Amniotic epithelial cell (primary cell): ENCODE measurements at regions not wholly inside any gene's neighbourhood (a gene's known extent, or its start where the extent isn't known, plus 50 kb on each side); places are given as distances from the start of the nearest gene placed in this dataset.

Experiments
- DNase-seq: peaks from one replicate; pipeline ENCODE4 v3.0.0-alpha.2; 2010; ENCODE audit warnings: low read depth

DNA sequence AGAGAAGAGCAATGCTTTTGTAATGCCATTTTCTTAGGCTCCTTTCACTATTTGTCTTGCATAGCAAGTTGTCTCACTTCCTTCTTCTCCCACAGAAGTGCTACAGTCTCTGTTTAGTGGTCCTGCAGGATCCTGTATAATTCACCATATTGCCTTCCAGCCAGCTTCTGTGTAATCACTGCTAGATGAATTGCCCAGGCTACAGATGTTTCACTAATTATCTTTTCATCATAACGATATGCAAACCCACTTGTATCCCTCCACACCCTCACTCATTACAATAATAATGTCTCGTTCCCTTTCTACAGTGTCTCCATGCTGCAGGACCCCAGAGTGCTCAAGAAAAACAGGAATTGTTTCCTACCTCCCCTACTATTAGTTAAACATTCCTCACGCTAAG is 402.9 kb downstream of the TBL1XR1 start:
- no peak for DNase-seq

DNA sequence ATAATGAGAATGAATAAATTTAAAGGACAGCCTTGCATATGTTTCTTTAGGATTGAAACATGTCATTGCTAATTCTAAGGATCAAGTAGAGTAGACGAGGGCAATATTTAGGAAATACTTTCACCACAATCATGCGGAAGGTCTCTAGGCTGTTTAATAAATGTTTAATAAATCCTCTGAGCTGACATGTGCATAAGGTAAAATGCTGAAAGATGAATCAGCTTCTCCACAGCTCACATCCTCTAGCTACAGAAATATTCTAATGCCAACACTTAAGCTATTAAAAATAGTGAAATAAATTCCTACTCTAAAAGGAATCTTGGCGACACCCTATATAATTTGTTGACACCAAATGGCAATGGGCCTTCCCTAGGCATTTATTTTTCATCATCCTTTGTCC is 407.3 kb downstream of the TBL1XR1 start:
- no peak for DNase-seq

DNA sequence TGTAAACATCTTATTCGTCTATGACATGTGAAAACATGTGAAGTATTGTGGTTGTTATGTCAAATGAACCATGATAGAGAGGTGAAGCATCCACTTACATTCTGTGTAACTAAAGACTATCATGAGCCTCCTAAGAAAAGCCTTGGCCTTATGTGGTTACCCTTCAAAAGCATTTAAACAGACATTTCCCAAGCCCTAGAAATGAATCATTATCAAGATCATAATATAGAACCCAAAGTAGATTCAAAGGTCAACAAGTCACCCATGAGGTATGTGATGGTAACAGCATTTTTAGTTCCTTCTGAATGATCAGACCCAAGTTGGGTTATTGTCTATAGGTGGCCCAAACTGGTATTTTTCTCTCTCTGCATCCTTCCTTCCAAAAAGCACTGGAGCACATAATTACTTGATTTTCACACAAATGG is 408.0 kb downstream of the TBL1XR1 start:
- peak; percentile 6 for DNase-seq

DNA sequence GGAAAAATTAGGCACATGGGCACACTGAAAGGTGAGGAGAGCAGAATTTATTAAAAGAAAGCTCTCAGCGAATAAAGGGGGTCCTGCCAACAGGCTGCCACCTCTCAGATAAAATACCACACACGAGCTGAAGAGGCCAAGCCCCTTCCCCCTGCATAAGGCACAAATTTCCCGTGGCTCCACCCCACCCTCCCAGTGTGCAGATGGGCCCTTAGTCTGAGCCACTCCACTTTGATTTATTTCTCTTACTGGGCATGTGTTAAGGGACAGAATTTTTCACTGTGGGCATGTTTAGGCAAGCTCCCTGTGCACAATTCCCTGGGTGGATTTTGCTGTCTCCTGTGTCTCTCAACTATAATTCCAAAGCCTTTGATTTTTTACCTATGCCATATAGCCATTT is 409.8 kb downstream of the TBL1XR1 start:
- no peak for DNase-seq

DNA sequence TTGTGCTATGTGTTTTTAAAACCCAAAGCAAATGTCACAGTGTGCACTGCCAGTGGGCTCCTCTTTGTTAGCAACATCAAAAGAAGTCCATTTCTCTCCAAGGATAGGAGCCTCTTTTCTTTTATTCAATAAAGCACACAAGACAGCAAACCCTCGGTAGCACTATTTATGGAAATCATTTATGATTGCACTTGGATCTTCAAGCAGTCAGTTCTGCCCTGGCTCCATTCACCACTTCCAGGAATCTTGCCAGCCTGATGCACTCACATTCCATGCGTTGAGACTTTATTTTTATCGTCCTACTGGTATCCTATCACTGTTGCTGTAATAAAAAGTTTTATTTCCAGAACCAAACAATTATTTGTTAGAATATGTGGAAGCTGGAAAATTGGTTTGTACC is 412.1 kb downstream of the TBL1XR1 start:
- DNase-seq, result no peak

DNA sequence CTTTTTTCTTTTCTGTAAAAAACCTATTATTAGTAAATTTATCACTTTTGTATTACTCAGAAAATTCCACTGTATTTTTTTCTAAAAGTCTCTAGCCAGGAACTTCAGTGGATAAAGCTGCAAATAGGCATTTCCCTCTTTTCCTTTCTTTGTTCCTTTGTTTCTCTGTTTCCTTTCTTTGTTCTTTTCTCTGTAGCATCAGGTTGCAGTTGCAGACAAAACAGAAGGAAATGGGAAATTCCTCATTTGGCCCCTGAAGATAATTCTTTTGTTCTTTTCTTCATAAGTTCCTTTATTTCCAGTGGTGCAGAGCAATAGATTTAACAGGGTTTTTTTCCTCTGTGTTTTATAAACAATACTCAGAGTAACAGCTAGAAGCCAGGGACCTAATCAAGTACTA is 416.5 kb downstream of the TBL1XR1 start:
- DNase-seq, result no peak

DNA sequence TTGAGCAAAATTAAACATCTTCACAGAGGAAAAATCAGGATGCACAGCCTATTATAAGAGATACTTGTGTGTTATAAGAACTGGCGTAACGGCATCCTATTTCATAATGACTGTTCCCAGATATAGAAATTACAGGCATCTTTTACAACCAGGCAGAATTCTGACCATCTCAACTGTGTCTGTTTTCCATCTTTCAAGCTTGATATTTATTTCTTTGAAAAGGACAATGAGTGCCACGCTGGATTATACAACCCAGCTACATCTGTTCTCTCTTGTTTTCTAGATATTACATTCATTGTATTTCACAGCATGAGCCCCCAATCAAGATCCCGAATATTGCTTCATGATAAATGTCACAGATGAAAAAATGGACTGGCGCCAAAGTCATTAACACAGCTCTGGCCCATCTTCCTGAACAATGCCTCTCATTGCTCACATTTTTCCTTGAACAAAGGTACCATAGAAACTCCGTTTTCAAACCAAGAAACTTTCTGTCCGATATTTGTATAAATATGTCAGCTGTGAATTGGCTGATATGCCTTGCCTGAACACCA is 420.6 kb downstream of the TBL1XR1 start:
- no peak for DNase-seq

DNA sequence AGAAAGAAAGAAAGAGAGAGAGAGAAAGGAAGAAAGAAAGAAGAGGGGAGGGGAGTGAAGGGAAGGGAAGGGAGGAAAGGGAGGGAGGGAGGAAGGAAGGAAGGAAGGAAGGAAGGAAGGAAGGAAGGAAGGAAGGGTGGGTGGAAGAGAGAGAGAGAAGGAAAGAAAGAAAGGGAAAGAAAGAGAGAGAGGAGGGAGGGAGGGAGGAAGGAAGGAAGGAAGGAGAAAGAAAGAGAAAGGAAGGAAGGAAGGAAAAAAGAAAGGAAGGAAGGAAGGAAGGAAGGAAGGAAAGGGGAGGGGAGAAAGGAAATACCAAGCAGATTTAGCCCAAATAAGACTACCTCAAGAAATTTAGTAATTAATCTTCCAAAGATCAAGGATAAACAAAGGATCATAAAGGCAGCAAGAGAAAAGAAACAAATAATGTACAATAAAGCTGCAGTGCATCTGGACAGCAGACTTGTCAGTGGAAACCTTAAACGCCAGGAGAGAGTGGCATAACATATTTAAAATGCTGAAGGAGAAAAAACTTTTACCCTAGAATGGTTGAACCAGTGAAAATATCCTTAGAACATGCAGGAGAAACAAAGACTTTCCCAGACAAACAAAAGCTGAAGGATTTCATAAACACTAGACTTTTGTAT is 427.6 kb downstream of the TBL1XR1 start:
- DNase-seq, result no peak

DNA sequence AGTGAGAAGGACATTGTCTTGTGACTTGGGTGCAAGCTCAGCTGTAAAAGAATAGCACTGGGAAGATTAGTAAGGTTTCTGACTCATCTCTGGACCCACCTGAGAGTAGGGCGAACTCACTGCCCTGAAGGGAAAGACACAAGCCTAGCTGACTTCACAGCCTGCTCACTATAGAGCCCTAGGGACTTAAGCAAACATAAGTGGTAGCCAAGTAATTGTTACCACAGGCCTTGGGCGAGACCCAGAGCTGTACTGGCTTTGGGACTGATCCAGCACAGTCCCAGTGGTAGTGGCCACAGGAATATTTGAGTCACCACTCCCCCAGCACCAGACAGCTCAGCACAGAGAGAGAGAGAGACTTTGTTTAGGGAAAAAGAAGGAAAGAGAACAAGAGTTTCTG is 429.9 kb downstream of the TBL1XR1 start:
- DNase-seq, result peak; percentile 10

DNA sequence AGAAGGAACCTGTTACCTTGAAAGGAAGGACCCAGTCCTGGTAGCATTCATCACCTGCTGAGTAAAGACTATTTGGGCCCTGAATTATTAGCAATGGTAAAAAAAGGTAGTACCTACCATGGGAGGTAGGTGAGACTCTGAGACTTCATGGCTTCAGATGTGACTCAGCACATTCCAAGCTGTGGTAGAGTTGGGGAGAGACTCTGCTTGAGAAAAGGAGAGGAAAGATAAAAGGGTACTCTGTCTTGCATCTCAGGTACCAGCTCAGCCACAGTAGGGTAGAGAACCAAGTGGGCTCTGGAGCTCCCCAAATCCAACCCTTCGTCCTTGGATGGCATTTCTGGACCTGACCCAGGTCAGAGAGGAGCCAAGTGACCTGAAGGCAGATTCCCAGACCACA is 430.4 kb downstream of the TBL1XR1 start:
- DNase-seq, result no peak

DNA sequence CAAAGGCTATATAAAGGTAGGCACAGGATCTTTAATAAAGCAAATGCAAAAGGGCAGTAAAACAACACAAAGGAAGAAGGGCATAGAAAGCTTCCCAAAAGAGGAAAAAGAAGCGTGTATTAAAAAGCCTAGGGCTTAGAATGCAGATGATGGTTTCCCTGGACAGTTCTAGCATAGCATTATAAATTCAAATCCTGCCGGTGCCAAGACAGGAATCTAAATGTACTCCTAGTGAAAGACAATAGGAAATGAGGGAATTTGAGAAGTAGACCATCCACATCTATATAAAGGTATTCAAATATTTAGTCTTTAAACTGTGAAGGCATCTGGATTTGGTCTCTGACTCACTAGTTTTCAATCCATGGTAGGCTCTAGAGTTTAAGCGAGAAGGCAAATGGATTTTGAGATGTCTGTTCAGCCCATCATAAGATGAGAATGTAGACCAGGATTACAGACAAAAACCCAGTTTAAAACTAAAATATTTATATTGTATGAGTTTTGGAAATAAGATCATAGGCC is 431.8 kb downstream of the TBL1XR1 start:
- DNase-seq, result no peak

DNA sequence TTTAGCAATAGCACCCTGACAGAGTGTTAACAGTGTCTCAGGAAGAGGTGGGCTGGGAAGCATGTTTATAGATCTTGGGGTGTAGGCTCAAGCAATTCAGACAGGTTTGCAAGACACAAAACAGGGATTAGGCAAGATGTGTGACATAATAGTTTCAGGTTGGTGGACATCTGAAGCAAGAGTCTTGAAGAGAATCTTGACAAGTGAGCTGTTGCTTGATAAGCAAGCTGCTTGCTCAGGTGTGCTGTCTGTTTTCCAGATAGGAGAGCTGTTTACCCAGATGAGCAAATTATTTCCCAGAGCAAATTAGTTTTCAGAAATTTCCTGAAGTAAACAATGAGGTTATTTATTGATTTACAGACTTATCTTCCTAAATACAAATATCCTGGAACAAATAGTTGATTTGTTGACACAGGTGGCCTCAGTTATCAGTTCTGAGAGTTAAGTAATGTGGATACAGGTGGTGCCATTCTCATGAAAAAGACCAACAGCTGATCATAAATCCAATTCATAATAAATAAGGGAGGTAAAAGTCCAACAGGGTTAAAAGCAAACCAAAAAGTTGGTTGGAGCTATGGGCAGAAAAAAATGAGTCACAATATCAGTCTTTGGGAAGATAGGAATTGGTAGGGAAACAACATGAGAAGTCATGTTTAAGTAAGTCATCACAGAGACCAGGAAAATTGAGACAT is 437.3 kb downstream of the TBL1XR1 start:
- DNase-seq, result no peak

DNA sequence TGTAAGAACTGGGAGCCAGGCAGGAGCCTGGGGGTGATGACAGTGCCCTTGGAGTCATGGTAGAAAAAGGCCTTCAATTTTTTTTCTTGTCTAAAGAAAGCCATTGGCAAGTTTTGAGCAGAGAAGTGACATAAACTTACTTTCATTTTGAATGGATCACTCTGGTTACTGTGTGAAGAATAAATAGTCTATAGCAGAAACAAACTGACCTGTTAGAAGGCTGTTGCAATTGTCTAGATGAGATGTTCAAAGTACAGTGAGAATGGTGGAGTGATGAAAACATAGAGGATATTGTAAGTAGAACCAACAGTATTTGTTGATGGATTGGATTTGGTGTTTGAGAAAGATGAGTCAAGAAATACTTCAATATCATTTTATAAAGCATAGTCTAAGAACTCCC is 439.9 kb downstream of the TBL1XR1 start:
- DNase-seq, result no peak

DNA sequence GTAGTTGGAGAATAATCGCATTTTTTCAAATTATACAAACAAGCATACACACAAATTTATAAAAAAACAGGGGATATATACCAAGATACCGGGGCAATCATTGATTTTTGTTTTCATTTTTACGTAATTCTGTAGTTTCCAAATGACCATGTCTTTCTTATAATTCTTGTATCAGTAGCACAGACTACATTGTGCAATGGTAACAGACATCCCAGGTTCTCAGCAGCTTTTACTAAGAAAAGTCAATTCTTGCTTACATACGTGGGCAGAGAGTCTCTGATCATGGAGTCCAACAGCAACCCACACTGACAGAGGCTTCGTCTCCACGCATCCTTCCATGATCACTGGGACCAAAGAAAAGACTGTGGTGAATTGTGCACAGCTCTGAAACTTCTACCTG is 441.3 kb downstream of the TBL1XR1 start:
- DNase-seq, result no peak

DNA sequence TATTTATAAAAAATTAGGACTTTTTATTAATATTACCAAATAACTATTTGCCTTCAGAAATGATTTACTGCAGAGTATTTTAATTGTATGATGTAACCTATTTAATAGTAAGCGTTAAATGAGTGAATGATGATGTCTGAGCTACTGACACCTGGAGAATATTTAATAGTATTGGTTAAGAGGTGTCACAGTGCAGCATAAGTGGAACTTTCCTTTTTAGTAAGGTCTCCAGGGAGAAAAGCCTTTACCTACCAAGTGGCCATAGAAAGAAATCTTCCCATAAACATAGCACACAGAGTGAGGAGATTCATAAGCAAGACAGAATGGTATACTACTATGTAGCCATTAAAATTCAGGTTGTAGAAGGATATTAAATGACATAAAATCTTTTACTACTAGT is 441.7 kb downstream of the TBL1XR1 start:
- no peak for DNase-seq

DNA sequence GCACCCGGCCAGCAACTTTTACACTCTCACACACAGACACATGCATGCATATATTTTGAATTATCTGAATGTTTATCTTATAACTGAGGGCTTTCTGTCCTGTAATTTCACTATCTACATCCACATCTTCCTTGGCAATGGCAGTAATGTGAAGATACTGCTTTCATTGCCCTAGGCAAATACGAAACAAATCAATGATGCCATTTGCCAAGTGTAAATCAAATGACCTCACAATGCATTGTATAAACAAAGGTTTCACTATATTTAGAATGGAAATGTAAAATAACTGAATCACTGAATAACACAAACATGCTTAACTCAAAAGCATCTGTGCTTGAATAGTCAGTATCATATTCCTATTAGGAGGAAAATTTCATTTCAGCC is 455.6 kb downstream of the TBL1XR1 start:
- DNase-seq, result no peak

DNA sequence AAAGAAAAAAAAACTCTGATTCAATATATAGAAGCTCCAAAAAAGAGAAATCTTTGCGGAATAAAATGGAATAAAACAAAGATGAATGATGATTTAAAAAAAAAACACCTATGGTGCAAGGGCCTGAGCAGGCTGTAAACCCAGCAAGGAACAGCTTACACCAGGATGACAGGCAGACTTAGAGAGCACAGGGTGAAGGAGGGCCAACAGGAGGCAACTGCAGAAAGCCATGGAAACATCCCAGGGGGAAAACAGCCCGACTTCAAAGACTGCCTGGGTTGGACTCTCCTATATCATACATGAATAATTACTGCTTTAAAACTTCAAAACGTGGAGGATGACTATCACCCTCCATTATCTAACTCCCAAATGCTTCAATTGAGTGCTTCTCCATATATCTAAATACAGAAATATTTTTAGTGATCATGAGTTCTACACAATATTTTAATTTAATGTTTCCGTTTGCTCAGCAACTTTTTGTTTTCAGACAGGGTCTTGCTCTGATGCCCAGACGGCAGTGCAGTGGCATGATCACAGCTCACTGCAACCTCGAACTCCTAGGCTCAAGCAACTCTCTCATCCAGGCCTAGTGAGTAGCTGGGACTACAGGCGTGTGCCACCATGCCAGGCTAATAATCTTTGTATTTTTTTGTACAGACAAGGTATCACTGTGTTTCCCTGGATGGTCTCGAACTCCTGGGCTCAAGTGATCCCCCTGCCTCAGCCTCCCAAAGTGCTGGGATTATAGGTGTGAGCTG is 456.2 kb downstream of the TBL1XR1 start:
- DNase-seq, result no peak

DNA sequence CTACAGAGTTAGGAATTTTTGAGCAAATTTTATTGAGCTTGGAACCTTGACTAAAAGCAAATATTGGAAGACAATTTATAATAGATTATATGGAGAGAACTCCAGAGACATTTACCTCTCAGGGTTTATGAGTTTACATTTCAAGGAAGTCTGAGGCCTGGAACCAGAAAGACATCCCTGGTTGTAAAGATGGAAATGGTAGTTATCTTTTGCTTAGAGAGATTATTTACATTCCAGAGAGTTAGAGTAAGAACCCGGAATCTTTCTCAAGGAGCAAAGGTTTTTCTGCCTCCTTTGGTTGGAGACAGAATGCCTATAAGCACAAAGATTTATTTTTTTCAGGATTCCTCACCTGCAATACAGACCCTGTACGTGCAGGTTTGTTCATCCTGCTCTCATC is 458.1 kb downstream of the TBL1XR1 start:
- DNase-seq, result no peak

DNA sequence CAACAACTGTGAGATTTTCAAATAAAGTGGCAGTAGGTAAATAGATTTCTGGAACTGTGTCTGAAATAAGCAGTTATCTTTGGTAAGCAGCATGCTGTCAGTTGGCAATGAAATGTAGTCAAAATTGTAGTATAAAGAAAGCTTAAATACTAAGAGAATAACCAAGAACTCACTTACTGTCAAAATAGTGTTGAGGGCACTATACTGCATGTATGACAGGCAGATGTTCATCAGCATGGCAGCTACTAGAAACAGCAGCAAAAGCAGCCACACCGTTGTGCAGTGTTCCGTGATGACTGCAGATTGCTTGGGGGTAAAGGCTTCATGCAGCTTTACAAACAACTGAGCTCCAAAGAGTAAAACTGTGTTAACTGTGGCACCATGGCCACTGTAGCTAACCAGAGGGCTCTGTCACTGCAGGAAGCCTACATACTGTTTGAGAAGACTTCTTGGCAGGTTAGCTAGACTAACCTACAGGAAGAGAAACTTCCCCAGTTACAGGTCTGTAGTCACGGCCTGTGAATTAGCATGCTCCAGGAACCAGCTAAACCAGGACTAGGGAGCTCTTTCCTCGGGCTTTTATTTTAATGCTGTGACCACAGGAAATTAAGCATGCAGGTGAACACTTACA is 459.7 kb downstream of the TBL1XR1 start:
- DNase-seq, result no peak

DNA sequence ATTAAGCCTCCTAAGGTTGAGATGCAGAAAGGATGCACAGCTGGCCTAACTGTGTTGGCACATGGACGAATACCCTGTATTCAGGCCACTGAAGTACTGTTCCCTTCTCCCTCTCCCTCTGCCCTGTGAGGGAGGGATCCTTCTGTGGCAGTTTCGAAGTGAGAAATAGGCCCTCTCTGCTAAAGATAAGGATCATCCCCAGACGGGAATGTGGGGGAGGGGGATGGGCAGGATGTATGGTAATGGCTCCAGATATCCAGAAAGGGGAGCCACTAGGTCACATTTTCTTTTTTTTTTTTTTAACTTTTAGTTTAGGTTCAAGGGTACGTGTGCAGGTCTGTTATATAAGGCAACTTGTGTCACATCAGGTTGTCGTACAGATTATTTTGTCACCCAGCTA is 463.1 kb downstream of the TBL1XR1 start:
- DNase-seq, result no peak

DNA sequence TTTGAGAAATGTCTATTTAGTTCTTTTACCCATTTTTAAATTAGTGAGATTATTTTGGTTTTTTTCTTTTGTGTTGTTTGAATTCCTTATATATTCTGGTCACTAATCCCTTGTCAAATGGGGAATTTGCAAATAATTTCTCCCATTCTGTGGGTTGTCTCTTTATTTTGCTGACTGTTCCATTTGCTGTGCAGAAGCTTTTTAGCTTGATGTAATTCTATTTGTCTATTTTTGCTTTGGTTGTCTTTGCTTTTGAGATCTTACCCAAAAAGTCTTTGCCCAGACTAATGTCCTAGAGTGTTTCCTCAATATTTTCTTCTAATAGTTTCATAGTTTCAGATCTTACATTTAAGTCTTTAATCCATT is 472.9 kb downstream of the TBL1XR1 start:
- DNase-seq, result no peak

DNA sequence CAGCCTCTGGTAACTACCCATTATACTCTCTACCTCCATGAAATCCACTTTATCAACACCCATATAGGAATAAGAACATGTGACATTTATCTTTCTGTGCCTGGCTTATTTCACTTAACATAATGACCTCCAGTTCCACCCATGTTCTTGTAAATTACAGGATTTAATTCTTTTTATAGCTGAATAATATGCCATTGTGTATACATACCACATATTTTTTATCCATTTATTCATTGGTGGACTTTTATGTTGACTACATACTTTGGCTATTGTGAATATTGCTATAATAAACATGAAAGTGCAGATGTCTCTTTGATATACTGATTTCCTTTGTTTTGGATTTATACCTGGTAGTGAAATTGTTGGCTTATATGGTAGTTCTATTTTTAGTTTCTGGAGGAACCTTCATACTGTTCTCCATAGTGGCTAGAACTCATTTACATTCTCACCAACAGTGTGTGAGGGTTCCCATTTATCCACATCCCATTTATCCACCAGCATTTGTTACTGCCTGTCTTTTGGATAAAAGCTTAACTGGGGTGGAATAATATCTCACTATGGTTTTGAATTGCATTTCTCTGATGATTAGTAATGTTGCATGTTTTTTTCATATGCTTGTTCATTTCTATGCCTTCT is 473.4 kb downstream of the TBL1XR1 start:
- DNase-seq, result no peak
